H9 (cell line): ENCODE measurements at regions not wholly inside any gene's neighbourhood (a gene's known extent, or its start where the extent isn't known, plus 50 kb on each side); places are given as distances from the start of the nearest gene placed in this dataset.

ENCODE experiments used
- DNase-seq: peaks from one replicate; pipeline ENCODE4 v3.0.0-alpha.2; 2017
- H2AFZ ChIP-seq: one replicate; pipeline ENCODE4 v1.6.1; 2013; ENCODE audit warnings: mild to moderate bottlenecking, low read length, control low read depth, moderate library complexity
- H2AK5ac ChIP-seq: 2 replicates; pipeline ENCODE4 v1.6.1; 2013; ENCODE audit warnings: low read length, control low read depth, mixed read lengths; ENCODE audit not compliant: insufficient read length
- H2BK120ac ChIP-seq: one replicate; pipeline ENCODE4 v1.6.1; 2013; ENCODE audit warnings: low read depth, mild to moderate bottlenecking, low read length, control low read depth, inconsistent platforms; ENCODE audit not compliant: poor library complexity, severe bottlenecking
- H2BK12ac ChIP-seq: 2 replicates; pipeline ENCODE4 v1.6.1; 2013; ENCODE audit warnings: low read length, control low read depth, mixed read lengths, low read depth; ENCODE audit not compliant: insufficient read length
- H2BK15ac ChIP-seq: 2 replicates; pipeline ENCODE4 v1.6.1; 2013; ENCODE audit warnings: low read depth, low read length, control low read depth
- H2BK20ac ChIP-seq: one replicate; pipeline ENCODE4 v1.6.1; 2013; ENCODE audit warnings: low read depth, mild to moderate bottlenecking, low read length, control low read depth, inconsistent platforms; ENCODE audit not compliant: poor library complexity, severe bottlenecking
- H2BK5ac ChIP-seq: 2 replicates; pipeline ENCODE4 v1.6.1; 2013; ENCODE audit warnings: low read length, control low read depth, mixed read lengths; ENCODE audit not compliant: insufficient read length
- H3K14ac ChIP-seq: 2 replicates; pipeline ENCODE4 v1.6.1; 2013; ENCODE audit warnings: low read length, control low read depth; ENCODE audit not compliant: insufficient read depth
- H3K18ac ChIP-seq: 2 replicates; pipeline ENCODE4 v1.6.1; 2013; ENCODE audit warnings: low read depth, mild to moderate bottlenecking, mixed read lengths, low read length, control low read depth; ENCODE audit not compliant: insufficient read length
- H3K23ac ChIP-seq: 2 replicates; pipeline ENCODE4 v1.6.1; 2013; ENCODE audit warnings: low read length, control low read depth, mixed read lengths, low read depth; ENCODE audit not compliant: insufficient read length
- H3K23me2 ChIP-seq: 2 replicates; pipeline ENCODE4 v1.6.1; 2013; ENCODE audit warnings: low read depth, mild to moderate bottlenecking, mixed read lengths, low read length, control low read depth; ENCODE audit not compliant: insufficient read length, poor library complexity, severe bottlenecking
- H3K27ac ChIP-seq: 2 replicates; pipeline ENCODE4 v1.5.1; 2013; ENCODE audit warnings: low read length, control low read depth, mixed read lengths, low read depth; ENCODE audit not compliant: insufficient read length
- H3K27me3 ChIP-seq: 2 replicates; pipeline ENCODE4 v1.6.1; 2013; ENCODE audit warnings: low read length, control low read depth, inconsistent platforms; ENCODE audit not compliant: insufficient read depth
- H3K4ac ChIP-seq: 2 replicates; pipeline ENCODE4 v1.6.1; 2013; ENCODE audit warnings: low read depth, mild to moderate bottlenecking, control low read depth, inconsistent platforms, low read length, moderate library complexity
- H3K4me1 ChIP-seq: 2 replicates; pipeline ENCODE4 v1.6.1; 2013; ENCODE audit warnings: low read length, control low read depth, inconsistent platforms; ENCODE audit not compliant: insufficient read depth
- H3K4me2 ChIP-seq: 2 replicates; pipeline ENCODE4 v1.6.1; 2013; ENCODE audit warnings: low read length, control low read depth, mixed read lengths; ENCODE audit not compliant: insufficient read length, insufficient read depth
- H3K56ac ChIP-seq: 2 replicates; pipeline ENCODE4 v1.6.1; 2013; ENCODE audit warnings: low read depth, mild to moderate bottlenecking, mixed read lengths, low read length, control low read depth; ENCODE audit not compliant: insufficient read length
- H3K79me1 ChIP-seq: 2 replicates; pipeline ENCODE4 v1.6.1; 2013; ENCODE audit warnings: low read depth, mild to moderate bottlenecking, moderate library complexity, low read length, control low read depth, inconsistent platforms; ENCODE audit not compliant: insufficient read depth, poor library complexity, severe bottlenecking
- H3K79me2 ChIP-seq: 2 replicates; pipeline ENCODE4 v1.6.1; 2013; ENCODE audit warnings: low read length, control low read depth, inconsistent platforms; ENCODE audit not compliant: insufficient read depth
- H3K9ac ChIP-seq: 2 replicates; pipeline ENCODE4 v1.6.1; 2013; ENCODE audit warnings: low read length, control low read depth, mixed read lengths; ENCODE audit not compliant: insufficient read length; ENCODE audit errors: extremely low read depth
- H3K9me3 ChIP-seq: one replicate; pipeline ENCODE4 v1.6.1; 2013; ENCODE audit warnings: low read depth, low read length, inconsistent platforms; ENCODE audit not compliant: control insufficient read depth
- H3T11ph ChIP-seq: one replicate; pipeline ENCODE4 v1.6.1; 2013; ENCODE audit warnings: mild to moderate bottlenecking, low read length, control low read depth, inconsistent platforms
- H4K20me1 ChIP-seq: one replicate; pipeline ENCODE4 v1.6.1; 2013; ENCODE audit not compliant: control insufficient read depth, insufficient read length, insufficient read depth
- H4K5ac ChIP-seq: 2 replicates; pipeline ENCODE4 v1.6.1; 2013; ENCODE audit warnings: low read depth, mild to moderate bottlenecking, mixed read lengths, low read length, control low read depth; ENCODE audit not compliant: insufficient read length
- H4K8ac ChIP-seq: replicated peaks from 2 replicates; pipeline ENCODE4 v1.6.1; 2013; ENCODE audit warnings: low read length, control low read depth, mixed read lengths, low read depth; ENCODE audit not compliant: insufficient read length
- H4K91ac ChIP-seq: 2 replicates; pipeline ENCODE4 v1.6.1; 2013; ENCODE audit warnings: low read depth, mild to moderate bottlenecking, moderate library complexity, mixed read lengths, low read length, control low read depth; ENCODE audit not compliant: insufficient read length
- H3K27ac Mint-ChIP-seq, 3 experiments: 2 replicates in 2 of 3; 3 replicates in 1 of 3; pipeline ENCODE4 v1.8.0; 2020 to 2021; ENCODE audit warnings: mixed read lengths in 3 of 3, mild to moderate bottlenecking in 1 of 3, moderate library complexity in 1 of 3
- H3K27me3 Mint-ChIP-seq: 2 replicates; pipeline ENCODE4 v1.8.0; 2021; ENCODE audit warnings: low read depth, mild to moderate bottlenecking, moderate library complexity, mixed read lengths
- H3K36me3 Mint-ChIP-seq, 3 experiments: 2 replicates in 2 of 3; 3 replicates in 1 of 3; pipeline ENCODE4 v1.8.0; 2020 to 2021; ENCODE audit warnings: low read depth in 3 of 3, mixed read lengths in 3 of 3; ENCODE audit not compliant: insufficient read depth in 1 of 3
- H3K4me1 Mint-ChIP-seq, 2 experiments: 2 replicates each; pipeline ENCODE4 v1.8.0; 2020; ENCODE audit warnings: mixed read lengths in 2 of 2
- H3K4me3 Mint-ChIP-seq, 2 experiments: 2 replicates in 1 of 2; 3 replicates in 1 of 2; pipeline ENCODE4 v1.8.0; 2020 to 2021; ENCODE audit warnings: mild to moderate bottlenecking in 2 of 2, mixed read lengths in 2 of 2, moderate library complexity in 1 of 2
- H3K9me3 Mint-ChIP-seq, 2 experiments: 2 replicates in 1 of 2; 3 replicates in 1 of 2; pipeline ENCODE4 v1.8.0; 2020; ENCODE audit warnings: mild to moderate bottlenecking in 2 of 2, mixed read lengths in 2 of 2, moderate library complexity in 1 of 2
- CTCF ChIP-seq: fragments of 200-600 bp; sonication (generic); conservative IDR thresholded peaks from 3 replicates; pipeline ENCODE4 v1.8.0; 2021; ENCODE audit warnings: antibody characterized with exemption, mild to moderate bottlenecking
- WGBS: extraction: QIAGEN DNeasy Blood & Tissue Kit; methylation state at CpG from one replicate; pipeline ENCODE4 v1.1.7; 2013; ENCODE audit warnings: missing lambda C conversion rate, low lambda C conversion rate, mixed read lengths; ENCODE audit not compliant: insufficient read length; ENCODE audit errors: extremely low coverage; 5-methylcytosine and 5-hydroxymethylcytosine counted together

DNA sequence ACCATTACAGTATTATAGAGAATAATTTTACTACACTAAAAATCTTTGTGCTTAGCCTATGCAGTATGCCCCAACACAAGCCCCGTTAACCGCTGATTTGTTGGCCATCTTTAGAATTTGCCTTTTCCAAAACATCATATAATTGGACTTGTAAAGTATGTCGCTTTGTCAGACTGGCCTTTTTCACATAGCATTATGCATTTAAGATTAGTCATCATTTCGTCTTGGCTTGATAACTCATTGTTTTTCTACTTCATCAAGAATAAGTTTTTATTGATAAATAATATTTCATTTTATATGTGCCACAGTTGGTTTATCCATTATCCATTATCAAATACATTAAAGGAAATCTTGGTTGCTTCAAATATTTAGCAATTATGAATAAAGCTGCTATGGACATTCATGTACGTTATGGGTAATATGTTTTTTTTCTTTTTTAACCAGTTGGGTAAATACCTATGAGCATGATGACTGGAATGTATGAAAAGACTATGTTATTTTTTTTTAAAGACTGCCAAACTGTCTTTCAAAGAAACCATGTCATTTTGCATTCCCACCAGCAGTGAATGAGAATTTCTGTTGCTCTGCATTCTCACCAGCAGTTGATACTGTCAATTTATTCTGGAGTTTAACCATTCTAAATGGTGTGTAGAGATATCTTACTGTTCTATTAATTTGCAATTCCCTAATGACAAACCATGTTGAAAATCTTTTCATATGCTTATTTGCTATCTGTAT, 273.1 kb upstream of the KCND2 start:
- H2BK120ac ChIP-seq, result no peak overlapping the region
- no peak for DNase-seq
- no peak overlapping the region for H3K14ac ChIP-seq
- no peak overlapping the region for H3K27ac ChIP-seq
- H3K9me3 ChIP-seq, result no peaks in the 10 kb centered on the region
- Mint-ChIP-seq H3K4me3 (no peak overlapping the region), H3K4me1 (no peaks in the 10 kb centered on the region), H3K27ac (no peak overlapping the region), H3K9me3 (peaks cover 3% of the 10 kb centered on the region in 2 experiments; a peak in 2 of 5 replicates), H3K36me3 (peaks cover 0 to 3% (median 3%) of the 10 kb centered on the region in 3 experiments; a peak in 3 of 7 replicates), H3K27me3 (no peaks in the 10 kb centered on the region)
- H3K4me1 ChIP-seq, result no peaks in the 10 kb centered on the region
- H2BK15ac ChIP-seq, result no peak overlapping the region
- H3K56ac ChIP-seq, result no peak overlapping the region
- no peak overlapping the region for H4K8ac ChIP-seq
- no peak overlapping the region for H2AFZ ChIP-seq
- H2BK12ac ChIP-seq, result no peak overlapping the region
- no peak overlapping the region for H2AK5ac ChIP-seq
- no peak overlapping the region for H4K91ac ChIP-seq
- H3K9ac ChIP-seq, result no peak overlapping the region
- no peak overlapping the region for H2BK5ac ChIP-seq
- TF ChIP-seq CTCF, result no peak
- no CpG with 5 or more reads among the region's 5 CpGs for WGBS
- no peak overlapping the region for H3T11ph ChIP-seq
- no peaks in the 10 kb centered on the region for H3K23me2 ChIP-seq
- H2BK20ac ChIP-seq, result no peak overlapping the region
- no peaks in the 10 kb centered on the region for H3K79me2 ChIP-seq
- H3K23ac ChIP-seq, result no peak overlapping the region
- no peak overlapping the region for H4K5ac ChIP-seq
- no peaks in the 10 kb centered on the region for H3K27me3 ChIP-seq
- H4K20me1 ChIP-seq, result no peaks in the 10 kb centered on the region
- no peaks in the 10 kb centered on the region for H3K79me1 ChIP-seq
- H3K18ac ChIP-seq, result no peak overlapping the region
- no peak overlapping the region for H3K4me2 ChIP-seq
- no peak overlapping the region for H3K4ac ChIP-seq
